GM18519 (cell line): ENCODE measurements at regions not wholly inside any gene's neighbourhood (a gene's known extent, or its start where the extent isn't known, plus 50 kb on each side); places are given as distances from the start of the nearest gene placed in this dataset.
"Not testable (repeated sequence)": the region's sequence is repeated elsewhere in the genome, so short reads cannot be mapped to it uniquely, and the experiment has no call there.

Experiments used
- ATAC-seq: cut with Tn5 transposase; IDR thresholded peaks from one replicate; pipeline ENCODE4 v1.9.1; 2021; ENCODE audit warnings: mild to moderate bottlenecking, moderate library complexity; ENCODE audit not compliant: unreplicated experiment, low FRiP score

DNA sequence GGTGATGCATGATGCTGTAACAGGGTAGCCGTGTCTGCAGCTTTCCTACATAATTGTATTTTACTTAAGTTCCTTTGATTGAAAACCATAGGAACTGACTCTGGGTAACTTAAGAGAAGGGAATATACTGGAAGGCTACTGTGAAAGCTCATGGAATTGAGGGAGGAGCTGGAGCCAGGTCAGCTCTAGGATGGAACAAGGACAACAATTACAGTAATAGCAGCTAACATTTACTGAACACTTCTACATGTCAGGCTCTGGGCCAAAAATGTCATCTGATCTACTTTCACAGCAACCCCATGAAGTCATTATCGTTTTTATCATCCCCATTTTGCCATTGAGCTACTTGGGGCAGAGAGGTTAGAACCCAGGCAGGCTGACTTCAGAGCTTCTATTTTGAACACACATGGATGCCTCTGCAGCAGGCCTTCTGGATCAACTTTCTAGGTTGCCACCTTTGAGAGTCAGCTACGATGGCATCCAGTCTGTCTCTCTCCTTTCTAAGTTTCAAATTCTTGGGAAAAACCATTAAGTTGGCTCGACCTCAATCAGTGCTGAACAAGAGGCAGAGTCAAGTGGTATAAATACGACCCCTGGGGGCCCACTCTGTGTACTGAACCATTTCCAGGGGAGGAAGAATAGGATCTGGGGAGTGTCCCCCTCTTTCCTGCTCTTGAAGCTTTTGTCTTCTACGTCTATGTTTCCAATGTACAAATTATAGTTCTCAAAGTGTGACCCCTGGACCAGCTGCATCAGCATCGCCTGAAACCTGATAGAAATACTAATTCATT is 272.3 kb upstream of the PLPP4 start:
- no peak for ATAC-seq

DNA sequence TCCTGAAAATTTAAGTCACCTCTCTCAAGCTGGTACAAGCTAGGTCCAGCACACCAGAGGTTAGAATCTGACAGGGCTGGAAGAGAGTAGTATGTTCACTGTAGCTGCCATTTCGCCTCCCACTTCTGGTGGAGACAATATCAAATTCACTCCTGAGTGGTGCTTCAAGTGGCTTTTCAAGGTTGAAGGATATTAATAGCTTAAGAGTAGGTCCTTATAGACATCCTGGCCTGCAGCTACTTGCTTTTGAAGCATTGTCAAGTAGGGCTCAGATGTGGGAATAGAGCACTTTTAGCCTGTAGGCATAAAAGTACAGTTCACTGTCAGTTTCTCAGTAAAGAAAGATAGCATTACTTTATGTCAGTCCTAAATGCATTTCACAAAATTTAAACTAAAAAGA is 270.5 kb upstream of the PLPP4 start:
- no peak for ATAC-seq

DNA sequence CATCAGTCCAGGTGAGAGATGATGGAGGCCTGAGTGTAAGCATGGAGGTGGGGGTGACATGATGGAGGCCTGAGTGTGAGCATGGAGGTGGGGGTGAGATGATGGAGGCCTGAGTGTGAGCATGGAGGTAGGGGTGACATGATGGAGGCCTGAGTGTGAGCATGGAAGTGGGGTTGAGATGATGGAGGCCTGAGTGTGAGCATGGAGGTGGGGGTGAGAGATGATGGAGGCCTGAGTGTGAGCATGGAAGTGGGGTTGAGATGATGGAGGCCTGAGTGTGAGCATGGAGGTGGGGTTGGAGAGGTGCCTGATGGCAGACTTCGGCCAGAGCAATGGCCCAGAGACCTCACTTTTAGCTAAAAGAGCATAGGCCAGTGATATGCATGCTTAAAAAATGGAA is 269.9 kb upstream of the PLPP4 start:
- not testable (repeated sequence) for ATAC-seq

DNA sequence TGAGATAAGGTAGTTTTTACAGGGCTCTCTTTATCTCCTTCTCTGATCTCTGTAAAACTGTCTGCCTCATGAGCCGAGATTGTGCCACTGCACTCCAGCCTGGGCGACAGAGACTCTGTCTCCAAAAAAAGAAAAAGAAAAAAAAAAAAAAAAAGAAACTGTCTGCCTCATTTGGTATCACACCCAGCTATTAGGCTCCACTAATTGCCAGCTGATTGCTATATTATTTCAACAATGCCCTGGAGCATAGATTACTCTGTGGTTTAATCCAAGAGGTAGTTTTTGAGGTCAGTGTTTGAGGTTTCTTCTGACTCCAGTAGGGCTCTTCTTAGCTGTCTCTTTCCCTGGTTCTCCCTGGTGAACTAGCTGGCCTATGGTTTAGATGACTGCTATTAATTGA is 268.1 kb upstream of the PLPP4 start:
- ATAC-seq: no peak

DNA sequence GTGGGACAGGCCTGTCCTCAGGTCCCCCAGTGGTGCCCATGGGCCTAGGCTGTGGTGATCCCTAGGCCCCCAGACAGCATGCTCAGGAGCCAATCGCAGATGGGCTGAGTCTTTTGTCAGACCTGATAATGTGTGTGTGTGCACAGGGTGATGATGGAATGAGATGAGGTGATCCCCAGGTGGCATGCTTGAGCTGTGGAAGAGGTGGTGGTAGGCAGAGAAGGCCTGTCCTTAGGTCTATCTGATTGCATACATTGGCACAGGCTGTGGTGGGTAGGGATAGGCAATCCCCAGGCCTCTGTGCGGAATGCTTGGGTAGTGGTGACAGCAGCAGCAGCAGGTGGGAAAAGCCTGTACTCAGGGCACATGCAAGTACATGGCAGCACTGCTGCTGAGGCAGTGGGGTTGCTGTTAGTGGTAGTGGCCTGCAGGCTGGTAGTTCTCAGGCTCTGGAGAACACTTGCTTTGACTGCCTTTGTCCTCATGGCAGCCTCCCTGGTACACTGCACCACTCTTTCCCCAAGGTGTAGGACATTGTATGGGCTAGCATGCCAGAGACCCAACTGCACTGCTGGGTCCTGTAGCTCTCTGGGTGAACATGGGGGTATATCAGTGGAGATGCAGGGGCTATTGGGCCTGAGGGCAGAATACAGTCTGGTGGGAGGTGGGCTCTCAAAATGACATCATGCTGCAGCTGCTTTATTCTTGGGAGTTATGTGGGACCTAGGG is 260.9 kb upstream of the PLPP4 start:
- no peak for ATAC-seq

DNA sequence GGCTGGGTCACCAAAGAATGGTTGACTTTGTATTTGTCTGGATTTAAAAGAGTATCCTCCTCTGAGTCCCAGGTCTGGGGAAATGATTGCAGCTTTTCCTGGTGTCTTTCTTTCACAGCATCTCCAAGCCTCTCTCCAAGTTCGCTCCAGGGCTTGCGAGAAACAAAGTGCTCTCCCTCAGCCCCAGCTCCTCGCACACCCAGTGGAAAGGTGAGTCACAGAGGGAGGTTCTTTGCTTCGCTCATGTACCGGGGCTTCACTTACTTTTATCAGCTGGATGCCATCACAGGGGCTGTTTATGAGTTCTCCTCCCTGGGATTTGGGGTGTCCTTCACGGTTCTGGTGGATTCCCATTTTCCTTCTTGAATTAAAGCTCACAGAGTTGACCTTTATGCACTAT is 252.2 kb upstream of the PLPP4 start:
- no peak for ATAC-seq

DNA sequence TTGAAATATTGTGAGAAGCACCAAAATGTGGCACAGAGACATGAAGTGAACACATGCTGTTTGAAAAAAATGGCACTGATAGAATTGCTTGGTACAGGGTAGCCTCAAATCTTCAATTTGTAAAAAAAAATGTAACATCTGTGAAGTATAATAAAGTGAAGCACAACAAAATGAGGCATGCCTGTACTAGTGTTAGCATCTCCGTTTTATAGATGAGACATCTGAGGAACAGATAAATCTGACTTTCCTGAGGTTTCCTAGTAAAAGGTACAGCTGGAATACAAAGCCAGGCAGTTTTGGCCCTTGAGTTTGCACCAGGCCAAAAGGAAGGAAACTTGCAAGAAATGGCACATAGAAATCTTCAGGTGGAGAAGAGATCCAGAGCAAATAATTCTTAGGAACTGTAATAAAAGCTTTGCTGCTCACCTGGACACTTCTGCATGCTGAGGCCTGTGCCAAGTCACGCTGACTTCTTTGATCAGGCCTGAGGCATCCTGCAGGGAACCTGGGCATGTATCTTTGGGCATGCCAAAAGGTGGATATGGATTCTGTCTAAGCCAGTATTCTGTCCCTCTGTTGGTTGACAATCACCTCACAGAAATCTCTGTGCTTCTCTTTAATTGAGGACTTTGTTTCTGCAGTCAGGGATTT is 251.5 kb upstream of the PLPP4 start:
- no peak for ATAC-seq

DNA sequence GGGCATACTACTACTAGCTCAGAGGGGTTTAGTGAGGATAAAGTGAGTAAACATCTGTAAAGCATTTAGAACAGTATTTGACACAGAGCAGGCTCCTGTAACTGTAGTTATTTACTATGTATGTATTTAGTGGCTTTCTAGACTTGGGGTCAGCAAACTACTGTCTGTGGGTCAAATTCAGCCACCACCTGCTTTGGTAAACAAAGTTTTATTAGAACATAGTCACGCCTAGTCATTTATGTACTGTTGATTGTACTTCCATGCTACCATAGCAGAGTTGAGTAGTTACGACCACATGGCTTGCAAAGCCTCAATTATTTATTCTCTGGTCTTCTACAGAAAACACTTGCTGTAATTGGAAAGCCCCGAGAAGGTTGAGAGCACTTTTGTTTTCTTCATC is 248.5 kb upstream of the PLPP4 start:
- ATAC-seq: no peak

DNA sequence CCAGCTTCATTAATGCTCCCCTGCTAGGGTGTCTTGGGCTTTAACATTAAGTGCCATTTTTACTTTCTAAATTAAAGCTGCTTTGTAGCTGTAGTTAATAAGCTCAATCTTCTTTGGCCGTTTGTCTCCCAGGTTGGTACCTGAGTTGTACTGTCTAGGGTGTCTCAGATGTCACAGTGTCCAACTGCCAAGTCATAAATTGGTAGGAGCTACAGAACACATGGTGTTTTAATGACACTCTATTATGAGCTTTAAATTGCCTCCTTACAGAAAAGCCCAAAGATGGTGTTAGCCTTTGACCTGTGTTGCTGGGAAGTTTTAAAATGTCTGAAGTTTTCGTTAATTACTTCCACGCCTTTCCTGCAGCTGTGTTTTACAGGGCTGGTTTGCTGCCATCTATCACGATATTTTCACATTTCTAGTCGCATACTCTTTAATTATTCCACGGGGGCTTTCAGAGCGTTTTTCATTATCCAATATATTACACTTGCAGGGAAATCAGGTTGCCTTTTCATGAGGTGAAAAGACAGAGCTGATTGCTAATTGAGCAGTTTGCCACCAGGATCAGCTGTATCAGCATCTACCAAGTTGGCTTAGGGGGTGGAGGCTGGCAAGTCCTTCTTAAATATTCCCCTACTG is 247.8 kb upstream of the PLPP4 start:
- ATAC-seq: no peak

DNA sequence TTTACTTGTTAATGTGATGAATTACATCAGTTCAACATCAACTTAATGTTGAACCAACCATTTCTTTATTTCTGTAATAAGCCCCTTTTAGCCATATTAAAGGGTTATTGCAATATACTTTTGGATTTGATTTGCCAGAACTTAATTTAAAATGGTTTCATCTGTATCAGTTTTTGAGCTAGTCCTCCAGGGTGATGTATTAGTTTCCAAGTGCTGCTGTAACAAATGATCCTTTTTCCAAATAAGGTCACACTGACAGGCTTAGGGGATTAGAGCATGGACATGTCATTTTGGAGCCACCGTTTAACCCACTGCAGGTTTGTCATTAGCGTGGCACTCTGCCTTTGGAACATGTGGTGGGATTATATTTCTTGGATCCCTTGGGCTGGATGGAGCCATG is 244.8 kb upstream of the PLPP4 start:
- ATAC-seq: no peak

DNA sequence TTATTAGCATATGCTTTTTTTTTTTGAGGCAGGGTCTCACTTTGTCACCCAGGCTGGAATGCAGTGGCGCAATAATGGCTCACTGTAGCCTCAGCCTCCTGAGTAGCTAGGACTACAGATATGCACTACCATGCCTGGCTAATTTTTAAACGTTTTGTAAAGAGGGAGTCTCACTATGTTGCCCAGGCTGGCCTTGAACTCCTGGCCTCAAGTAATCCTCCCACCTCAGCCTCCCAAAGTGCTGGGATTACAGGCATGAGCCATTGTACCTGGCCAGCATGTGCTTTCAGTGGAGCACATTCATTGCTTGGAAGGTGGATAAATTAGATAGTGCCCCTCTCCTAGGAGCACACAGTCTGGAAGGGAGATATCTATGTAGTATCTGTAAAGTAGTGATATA is 243.7 kb upstream of the PLPP4 start:
- ATAC-seq: not testable (repeated sequence)

DNA sequence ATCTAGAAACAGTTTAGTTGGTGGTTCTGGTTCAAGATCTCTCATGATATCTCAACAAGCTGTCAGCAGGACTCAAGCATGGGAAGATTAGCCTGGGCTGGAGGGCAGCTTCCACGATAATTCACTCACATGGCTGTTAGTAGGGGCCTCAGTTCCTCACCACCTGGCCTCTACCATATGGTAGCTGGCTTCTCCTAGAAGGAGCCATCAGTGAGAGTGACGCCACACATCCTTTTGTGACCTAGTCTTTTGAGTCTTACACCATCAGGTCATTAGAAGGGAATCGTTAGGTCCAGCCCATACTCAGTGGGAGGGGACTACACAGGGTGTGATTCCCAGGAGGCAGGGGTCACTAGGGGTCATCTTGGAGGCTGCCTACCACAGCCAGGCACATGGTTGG is 239.3 kb upstream of the PLPP4 start:
- no peak for ATAC-seq

DNA sequence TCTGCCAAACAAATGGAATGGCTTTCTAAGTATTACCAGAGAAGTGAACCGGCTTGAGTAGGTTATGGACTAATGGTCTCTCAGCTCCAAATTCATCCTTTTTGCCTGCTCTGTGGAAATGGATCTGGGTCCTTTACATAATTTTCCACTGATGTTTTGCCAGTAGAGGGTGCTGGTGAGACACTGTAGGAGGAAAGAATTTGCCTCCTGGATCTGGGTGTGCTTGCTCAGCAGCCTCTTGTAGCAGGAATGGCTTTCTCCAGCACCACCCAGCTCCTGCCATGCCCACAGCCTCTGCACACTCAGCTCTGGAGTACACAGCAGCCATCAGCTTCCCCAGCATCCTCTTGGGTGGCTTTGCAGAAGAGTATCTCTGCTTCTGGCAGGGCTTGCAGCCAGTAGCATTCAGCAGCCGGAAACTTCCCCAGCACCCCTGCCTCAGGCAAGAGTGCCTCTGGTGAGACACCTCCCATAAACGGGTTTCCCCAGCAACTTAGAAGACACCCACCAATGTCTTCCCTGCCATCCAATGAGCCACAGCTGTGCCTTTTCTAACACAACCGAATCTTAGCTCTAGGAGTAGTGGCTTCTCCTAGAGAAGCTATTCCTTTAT is 235.0 kb upstream of the PLPP4 start:
- no peak for ATAC-seq

DNA sequence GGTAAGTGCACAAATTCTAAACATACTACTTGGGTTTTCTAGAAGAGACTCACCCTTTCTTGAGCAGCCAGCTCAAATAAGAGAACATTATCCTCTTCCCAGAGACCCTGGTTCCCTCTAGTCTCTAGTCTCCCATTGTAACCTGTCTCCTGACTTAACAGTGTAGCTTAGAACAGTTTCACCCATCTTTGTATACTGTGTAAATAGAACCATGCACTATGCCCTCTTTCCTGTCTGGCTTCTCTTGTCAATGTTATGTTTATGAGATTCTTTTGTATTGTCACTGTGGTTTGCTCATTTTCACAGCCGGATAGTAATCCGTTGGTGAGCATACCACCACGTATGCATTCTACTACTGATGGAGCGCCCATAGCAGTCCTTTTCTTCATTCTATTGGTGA is 227.4 kb upstream of the PLPP4 start:
- ATAC-seq: no peak

DNA sequence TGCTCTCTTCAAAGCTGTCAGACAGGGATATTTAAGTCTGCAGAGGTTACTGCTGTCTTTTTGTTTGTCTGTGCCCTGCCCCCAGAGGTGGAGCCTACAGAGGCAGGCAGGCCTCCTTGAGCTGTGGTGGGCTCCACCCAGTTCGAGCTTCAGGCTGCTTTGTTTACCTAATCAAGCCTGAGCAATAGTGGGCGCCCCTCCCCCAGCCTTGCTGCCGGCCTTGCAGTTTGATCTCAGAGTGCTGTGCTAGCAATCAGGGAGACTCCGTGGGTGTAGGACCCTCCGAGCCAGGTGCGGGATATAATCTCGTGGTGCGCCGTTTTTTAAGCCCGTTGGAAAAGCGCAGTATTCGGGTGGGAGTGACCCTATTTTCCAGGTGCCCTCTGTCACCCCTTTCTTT is 217.3 kb upstream of the PLPP4 start:
- not testable (repeated sequence) for ATAC-seq

DNA sequence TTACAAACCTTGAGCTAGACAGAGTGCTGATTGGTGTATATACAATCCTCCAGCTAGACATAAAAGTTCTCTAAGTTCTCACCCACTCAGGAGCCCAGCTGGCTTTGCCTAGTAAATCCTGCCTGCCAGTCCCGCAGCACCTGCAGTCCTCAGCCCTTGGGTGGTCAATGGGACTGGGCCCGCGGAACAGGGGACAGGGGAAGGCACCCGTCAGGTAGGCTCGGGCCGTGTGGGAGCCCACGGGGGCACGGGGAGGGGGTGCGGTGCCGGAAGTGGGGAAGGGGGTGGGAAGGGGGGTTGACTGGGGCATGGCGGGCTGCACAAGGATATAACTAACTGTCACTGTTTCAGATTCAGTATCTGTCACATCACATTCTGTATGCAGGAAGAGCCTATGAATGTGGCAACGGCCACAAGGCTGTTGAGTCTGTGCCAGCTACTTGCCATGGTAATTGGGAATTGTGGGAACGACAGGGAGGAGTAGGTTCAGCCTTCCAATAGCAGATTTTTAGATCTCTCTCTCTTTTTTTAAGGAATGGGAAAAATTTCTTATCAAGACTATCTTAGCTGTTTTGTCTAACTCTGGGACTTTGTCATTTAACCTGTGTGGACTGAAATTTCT is 205.1 kb upstream of the PLPP4 start:
- no peak for ATAC-seq

DNA sequence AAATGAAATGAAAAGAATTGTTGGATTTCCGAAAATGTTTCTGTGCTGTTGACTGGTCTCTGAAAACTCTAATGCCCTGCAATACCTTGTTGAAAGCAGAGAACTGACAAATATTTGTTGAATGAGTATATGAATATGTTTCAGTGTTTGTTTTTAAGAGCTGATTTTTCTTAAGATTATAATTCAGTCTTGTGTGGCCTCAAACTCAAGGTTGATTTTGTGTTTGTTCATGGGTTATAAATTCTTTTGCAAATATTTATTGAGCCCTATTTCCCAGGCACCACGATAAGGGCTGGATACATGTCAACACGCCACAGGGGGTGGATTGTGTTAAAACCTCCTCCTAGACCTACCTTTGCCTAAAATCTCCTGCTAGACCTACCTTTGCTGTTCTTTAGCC is 203.9 kb upstream of the PLPP4 start:
- ATAC-seq: no peak

DNA sequence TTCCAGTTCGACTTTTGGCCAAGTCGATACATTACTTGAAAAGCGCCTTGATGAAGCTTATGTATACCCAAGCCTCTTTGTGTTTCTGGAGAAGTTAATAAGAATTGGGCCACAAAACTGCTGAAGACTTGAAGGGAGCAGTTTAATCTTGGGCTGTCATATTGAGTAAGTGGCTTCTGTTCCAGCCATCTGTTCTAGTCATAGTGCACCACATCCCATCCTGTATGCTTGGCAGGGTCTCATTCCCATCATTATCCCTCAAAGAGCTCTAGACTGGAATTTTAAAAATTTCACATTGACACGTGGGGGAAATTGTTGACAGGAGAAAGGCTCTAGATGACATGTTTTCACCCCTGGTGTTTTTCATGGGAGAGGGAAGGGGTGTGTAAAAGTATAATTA is 196.6 kb upstream of the PLPP4 start:
- no peak for ATAC-seq

DNA sequence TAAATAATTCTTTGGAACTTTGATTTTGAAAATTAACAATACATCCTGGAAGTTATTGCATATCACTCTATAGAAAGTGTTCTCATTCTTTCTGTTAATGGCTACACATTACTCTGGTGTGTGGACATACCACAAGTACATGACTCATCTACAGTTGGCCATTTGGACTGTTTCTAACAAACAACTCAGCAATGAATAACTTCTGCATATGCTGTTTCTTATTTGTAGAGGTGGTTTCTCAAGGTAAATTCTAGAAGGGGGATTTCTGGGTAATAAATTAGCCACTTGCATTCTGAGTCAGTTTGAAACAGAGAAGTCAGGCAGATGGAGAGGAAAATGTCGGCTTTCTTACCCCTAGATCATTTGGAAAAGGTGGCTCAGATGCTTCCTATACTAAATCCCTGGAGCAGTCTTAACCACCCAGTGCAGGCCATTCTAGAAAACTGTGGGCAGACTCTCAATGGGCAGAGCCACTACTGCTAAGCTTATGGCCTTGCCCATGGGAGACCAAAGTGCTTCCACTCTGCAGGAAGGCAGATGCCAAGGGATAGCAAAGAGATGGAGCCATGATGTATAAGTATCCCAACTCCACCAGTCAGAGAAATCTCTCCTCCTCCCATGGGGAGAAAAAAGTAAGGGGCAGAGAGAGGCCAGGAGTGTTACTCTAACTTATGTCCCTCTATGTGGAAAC is 194.0 kb upstream of the PLPP4 start:
- no peak for ATAC-seq

DNA sequence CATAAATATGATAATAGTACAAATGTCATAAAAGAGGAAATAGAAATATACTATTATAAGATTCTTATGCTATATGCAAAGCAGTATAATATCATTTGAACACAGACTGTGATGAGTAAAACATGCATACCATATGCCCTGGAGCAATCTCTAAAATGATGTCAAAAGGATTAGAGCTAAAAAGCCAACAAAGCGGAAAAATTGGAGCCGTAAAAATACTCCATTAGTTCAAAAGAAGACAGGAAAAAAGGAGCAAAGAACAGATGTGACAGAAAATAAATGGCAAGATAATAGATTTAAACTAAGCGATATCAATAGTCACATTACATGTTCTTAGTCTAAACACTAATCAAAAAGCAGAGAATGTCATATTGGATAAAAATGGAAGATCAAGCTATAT is 191.0 kb upstream of the PLPP4 start:
- ATAC-seq: no peak
